Limb (tissue), 2 donors: ENCODE measurements at regions not wholly inside any gene's neighbourhood (a gene's known extent, or its start where the extent isn't known, plus 50 kb on each side); places are given as distances from the start of the nearest gene placed in this dataset.

Source experiments
- DNase-seq, 2 donors: peaks; one replicate each; pipeline ENCODE4 v3.0.0-alpha.2; 2016; ENCODE audit errors: extremely low spot score in 2 of 2

- no peak for DNase-seq
These were observed 163.5 kb downstream of the KITLG start for GRCh38 chr12:88416786-88417185.

- no peak for DNase-seq
These were observed 162.7 kb downstream of the KITLG start for GRCh38 chr12:88417531-88417930.

GRCh38 chr12:88418856-88419497, 161.3 kb downstream of the KITLG start:
- DNase-seq, result no peak

- DNase-seq, result no peak
These were observed 160.5 kb downstream of the KITLG start for GRCh38 chr12:88419794-88420193.

GRCh38 chr12:88420457-88420856, 159.8 kb downstream of the KITLG start:
- DNase-seq, result peak in 1 of 2 donors; percentile 20

GRCh38 chr12:88424791-88425730, 155.2 kb downstream of the KITLG start:
- no peak for DNase-seq

GRCh38 chr12:88428350-88428749, 151.9 kb downstream of the KITLG start:
- DNase-seq, result no peak

- DNase-seq, result no peak
These were observed 149.0 kb downstream of the KITLG start for GRCh38 chr12:88431246-88431645.

- DNase-seq, result no peak
These were observed 147.5 kb downstream of the KITLG start for GRCh38 chr12:88432531-88433490.

- DNase-seq, result no peak
These were observed 146.1 kb downstream of the KITLG start for GRCh38 chr12:88433997-88434703.

GRCh38 chr12:88435334-88436076, 144.8 kb downstream of the KITLG start:
- DNase-seq, result no peak

GRCh38 chr12:88437226-88437625, 143.0 kb downstream of the KITLG start:
- DNase-seq, result no peak
